GM18499 (cell line): ENCODE measurements at regions not wholly inside any gene's neighbourhood (a gene's known extent, or its start where the extent isn't known, plus 50 kb on each side); places are given as distances from the start of the nearest gene placed in this dataset.
"Not testable (repeated sequence)": the region's sequence is repeated elsewhere in the genome, so short reads cannot be mapped to it uniquely, and the experiment has no call there.

ENCODE experiments used
- ATAC-seq: cut with Tn5 transposase; IDR thresholded peaks from one replicate; pipeline ENCODE4 v1.9.1; 2021; ENCODE audit warnings: moderate number of reproducible peaks; ENCODE audit not compliant: insufficient read depth, unreplicated experiment

GRCh38 chr12:19759227-19759626, 319.9 kb downstream of the AEBP2 start:
- no peak for ATAC-seq

DNA sequence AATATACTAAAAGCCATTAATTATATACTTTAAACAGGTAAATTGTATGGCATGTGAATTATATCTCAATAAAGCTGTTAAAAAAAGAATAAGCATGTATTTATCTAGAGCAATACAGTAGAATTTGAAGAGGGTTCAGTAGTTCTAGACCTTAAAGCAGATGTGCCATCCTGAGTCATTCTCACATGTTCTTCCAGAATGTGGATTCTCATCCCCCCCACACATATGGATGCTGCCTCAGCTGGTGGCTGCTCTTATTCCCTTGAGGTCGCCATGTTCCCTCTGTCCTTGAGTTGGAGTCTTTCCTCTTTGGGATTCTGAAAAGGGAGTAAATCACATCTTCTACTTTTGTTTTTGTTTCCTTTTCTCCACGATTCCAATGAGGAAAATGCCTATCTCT, 321.3 kb downstream of the AEBP2 start:
- ATAC-seq = no peak

GRCh38 chr12:19761463-19761862, 322.2 kb downstream of the AEBP2 start:
- no peak for ATAC-seq

DNA sequence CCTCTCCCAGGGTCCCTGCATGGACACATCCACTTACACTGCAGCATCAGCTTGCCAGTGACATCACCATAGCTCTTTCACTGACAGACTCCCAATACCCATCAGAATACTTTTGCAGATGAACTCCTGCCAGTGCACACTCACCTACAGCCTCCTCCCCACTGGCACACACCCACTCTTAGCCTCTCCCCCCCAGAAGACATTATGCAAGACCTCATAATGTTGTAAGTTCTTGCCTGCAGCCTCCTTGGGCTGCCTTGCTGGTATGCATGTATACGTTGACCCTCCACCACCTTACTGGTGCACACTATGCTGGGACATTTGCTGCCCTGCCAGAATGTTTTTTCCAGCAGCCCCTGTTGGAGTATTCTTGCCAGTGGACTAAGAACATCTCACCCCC, 324.2 kb downstream of the AEBP2 start:
- no peak for ATAC-seq

DNA sequence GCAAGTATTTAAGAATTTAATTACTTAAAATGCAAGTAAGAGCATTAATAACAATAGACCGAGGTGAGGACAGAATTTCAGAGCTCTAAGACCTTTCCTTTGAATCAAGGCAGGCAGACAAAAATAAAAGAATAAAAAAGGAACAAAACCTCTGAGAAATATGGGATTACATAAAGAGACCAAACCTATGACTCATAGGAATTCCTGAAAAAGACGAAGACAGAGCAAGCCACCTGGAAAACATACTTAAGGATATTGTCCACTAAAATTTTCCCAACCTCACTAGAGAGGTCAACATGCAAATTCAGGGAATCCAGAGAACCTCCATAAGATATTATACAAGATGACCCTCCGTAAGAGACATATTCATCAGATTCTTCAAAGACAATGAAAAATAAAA, 325.1 kb downstream of the AEBP2 start:
- no peak for ATAC-seq

- no peak for ATAC-seq
Measured at GRCh38 chr12:19771858-19772257, 332.6 kb downstream of the AEBP2 start.

DNA sequence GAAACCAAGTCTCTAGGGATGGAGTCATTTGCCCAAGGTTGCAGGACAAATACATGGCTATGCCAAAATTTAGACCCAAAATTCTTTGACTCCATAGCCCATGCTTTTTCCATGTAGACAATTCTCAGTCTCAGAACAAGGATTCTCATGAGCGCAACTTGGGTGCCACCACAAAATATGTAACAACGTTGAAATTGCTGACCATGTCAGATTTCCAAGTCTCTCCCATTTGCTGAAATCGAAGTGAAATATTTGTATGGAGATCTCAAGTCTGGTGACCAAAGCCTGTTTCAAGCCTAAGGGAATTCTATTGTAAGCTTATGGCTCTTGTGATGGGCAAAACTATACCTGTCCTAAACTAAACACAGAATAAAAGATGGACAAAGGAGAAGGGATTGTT, 333.5 kb downstream of the AEBP2 start:
- ATAC-seq = no peak

GRCh38 chr12:19775241-19775640, 335.9 kb downstream of the AEBP2 start:
- no peak for ATAC-seq

DNA sequence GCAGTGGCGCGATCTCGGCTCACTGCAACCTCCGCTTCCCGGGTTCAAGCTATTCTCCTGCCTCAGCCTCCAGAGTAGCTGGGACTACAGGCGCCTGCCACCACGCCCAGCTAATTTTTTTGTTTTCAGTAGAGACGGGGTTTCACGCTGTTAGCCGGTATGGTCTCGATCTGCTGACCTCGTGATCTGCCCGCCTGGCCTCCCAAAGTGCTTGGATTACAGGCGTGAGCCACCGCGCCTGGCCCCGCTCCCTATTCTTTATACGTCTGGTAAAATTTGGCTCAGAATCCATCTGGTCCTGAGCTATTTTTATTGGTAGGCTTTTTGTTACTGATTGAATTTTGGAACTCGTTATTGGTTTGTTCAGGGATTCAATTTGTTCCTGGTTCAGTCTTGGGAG, 336.7 kb downstream of the AEBP2 start:
- ATAC-seq = not testable (repeated sequence)

DNA sequence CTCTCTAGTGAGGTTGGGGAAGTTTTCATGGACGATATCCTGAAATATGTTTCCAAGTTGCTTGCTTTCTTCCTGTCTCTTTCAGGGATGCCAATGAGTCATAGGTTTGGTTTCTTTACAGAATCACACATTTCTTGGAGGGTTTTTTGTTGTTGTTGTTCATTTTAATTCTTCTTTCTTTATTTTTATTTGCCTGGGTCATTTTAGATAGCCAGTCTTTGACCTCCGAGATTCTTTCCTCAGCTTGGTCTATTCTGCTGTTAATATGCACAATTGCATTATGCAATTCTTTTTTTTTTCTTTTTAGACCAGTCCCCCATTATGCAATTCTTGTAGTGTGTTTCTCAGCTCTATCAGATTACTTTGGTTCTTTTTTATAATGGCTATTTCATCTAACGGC, 338.9 kb downstream of the AEBP2 start:
- ATAC-seq = no peak

DNA sequence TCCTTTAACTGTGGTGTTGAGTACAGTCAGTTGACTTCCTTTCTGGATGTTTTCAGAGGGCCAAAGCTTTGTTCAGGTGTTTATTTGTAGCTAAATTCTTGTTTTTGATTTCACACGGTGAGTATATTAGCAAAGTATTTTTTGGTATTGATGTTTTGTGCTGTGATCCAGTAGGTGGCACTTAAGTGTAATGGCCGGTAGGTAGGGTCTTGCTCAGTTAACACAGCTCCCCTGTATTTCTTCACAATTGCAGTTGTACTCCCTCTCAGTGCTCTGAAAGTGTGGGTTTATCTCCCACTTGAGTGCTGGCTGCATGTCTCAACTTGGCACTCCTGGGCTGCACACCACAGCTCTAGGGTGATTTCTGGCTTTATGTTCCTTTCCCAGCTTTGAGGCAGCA, 339.5 kb downstream of the AEBP2 start:
- ATAC-seq = no peak

GRCh38 chr12:19779395-19780056, 340.2 kb downstream of the AEBP2 start:
- ATAC-seq = no peak

DNA sequence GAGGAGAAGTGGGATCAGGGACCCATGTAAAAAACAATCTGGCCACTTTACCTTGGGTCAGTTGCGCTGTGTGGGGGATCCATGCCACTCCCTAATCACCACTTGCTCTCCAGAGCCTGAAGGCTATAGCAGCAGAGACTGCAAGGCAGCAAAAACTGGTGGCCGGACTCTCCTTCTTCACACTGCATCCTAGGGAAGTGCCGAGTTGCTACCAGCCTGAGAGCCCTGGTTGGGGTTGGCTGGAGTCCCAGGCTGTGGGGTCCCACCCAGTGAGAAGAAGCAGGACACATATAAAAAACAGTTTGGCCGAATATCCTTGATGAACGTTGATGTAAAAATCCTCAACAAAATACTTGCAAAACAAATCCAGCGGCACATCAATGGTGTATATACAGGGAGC, 341.2 kb downstream of the AEBP2 start:
- no peak for ATAC-seq

DNA sequence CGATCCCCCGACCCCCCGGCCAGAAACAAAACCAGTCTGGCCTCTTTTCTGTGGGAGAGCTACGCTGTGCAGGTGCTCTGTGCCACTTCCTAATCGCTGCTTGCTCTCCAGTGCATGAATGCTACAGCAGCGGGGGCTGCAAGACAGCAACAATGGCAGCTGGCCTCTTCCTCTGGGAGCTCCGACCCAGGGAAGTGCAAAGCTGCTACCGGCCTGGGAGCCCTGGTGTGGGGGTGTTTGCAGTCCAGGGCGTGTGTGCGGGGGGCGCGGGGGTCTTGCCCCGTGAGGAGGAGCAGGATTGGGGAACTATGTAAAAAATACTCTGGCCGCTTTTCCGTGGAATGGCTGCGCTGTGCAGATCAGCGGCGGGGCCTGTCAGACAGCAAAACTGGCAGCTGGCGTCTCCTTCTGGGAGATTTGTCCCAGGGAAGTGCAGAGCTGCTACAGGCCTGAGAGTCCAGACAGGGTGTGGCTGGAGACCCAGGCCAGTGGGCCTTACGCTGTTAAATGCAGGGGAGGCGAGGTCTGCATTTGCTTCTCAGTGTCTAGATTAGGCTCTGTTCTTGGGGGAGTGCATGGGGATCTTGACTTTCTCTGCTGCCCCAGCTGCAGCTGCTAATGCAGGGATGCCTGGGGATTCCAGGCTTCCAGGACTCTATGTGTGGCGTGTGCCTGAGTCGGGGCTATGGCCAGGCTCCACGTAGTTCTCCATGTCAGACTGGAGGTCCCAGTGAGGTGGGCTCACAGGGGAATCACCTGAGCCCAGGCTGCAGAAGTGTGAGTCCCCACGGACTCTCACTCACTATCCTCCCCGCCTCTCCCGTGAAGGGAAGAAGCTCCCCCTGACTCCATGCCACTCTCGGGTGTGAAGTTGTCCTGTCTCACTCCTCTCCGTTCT, 344.5 kb downstream of the AEBP2 start:
- no peak for ATAC-seq

- no peak for ATAC-seq
Measured at GRCh38 chr12:19792028-19792427, 352.7 kb downstream of the AEBP2 start.

DNA sequence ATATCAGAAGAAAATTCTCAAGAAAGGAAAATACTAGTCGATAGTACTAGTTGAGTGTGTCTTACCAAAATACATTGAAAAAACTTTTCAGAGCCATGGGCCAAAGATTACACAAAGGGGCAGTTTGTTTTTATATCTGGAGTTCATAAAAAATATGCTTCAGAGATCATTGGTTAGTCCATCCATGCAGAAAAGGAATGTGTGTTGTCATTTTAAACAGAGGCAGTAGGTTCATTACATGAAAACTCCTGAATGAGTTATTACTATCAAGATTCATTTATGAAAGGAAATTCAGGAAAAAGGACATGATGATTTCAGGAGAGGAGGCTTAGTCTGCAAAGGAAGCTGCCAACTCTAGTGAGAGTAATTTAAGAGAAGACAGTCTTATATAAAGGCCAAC, 354.8 kb downstream of the AEBP2 start:
- no peak for ATAC-seq

- ATAC-seq = no peak
Measured at GRCh38 chr12:19799216-19799615, 359.9 kb downstream of the AEBP2 start.

DNA sequence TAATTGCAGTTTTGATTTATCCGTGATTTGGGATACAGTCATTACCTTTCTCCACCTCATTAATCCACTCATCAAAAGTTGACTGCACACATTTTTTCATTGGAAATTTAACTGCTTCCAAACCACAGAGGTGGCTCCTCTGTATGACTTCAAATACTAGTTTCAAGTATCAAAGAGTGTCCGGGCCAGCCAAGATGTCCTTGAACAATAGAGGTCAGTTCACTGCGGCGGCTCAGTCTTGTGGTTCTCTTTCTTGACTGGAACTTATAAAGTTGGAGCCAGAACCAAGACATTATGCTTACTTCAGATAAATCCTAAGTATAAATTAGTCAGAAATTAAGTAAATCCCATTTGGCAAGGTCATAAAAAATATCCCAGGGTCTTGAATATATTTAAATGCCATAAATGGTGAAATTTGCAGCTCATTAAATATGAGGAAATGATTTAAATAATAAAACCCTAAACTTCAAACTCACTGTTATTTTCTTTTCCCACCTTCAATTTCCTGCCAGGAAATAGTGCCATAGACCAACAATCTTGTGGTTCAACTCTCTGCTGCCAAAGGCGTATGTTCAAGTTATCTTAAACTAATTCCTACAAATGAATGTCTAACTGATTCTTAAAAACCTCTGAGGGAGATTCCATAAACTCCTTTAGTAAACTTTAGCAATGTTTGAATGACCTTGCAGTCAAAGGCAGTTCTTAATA, 360.8 kb downstream of the AEBP2 start:
- no peak for ATAC-seq

DNA sequence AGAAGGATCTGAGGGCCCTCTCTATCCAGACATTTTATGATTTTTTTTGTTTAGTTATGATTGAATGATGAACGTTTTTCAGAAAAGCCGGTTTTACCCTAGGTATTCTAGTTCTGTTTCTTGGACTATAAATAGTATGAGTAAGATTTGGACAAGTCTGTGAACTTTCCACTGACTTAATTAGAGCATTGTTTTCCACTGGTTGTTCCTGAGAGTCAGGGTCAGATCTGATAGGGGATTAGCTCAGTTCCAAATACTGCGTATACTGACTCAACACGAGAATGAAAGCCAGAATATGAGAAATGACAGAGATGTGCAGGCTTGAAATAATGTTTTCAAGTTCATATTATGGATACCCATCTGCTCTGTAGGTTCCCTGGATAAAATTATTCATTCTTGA, 361.6 kb downstream of the AEBP2 start:
- ATAC-seq = no peak

GRCh38 chr12:19801941-19802340, 362.6 kb downstream of the AEBP2 start:
- no peak for ATAC-seq

DNA sequence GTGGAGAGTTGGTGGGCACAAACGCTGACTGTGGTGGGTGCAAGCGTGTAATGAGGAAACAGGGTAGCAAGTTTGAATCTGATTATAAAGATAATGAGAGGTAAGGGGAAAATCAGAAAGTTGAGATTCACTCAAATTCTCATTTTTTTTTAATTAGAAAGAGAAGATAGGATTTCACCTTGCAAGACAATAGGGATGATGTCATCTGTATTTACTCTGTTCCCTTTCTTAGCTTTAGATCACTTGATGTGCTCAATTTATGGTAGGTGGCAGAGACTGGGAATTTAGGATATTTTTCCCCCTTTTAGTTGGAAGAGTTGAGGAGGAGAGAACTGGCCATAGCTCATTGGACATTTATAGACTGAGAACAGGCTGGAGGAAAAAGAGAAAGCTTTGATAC, 363.6 kb downstream of the AEBP2 start:
- no peak for ATAC-seq
